GM12872 (cell line): ENCODE measurements at regions not wholly inside any gene's neighbourhood (a gene's known extent, or its start where the extent isn't known, plus 50 kb on each side); places are given as distances from the start of the nearest gene placed in this dataset.

Source experiments
- TF ChIP-seq, protein P1 (sequence below): IDR thresholded peaks from 3 replicates; pipeline ENCODE4 v1.5.1; 2011; ENCODE audit warnings: low read depth, mild to moderate bottlenecking, low read length, moderate library complexity; ENCODE audit not compliant: insufficient read depth

DNA sequence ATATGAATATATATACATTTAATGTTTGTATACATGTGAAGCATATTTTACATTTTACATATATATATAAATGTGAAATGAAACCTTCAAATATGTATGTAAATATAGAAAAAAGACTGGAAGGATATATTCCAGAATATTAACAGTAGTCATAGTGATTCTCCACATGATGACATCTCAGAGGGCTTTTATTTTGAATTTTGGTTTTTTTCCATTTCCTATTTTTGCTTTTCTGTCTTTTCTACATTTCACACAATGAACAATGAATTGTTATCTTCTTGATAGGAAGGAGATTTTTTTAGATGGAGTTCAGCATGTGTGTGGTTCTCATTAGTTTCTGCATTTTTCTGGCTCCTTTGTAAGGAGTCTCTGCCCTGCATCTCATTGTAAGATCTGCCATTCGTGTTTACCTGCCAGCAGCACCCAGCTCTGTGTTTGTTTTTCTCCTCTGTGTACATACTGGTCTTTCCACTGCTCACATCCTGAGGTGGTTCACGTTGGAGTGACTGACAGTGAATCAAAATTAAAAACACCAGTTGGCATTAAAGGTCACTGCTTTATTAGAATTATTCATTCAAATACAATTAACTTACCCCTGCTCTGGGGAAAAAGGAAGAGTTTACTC, 425.3 kb upstream of the MDFIC2 start:
- TF ChIP-seq, protein P1, sequence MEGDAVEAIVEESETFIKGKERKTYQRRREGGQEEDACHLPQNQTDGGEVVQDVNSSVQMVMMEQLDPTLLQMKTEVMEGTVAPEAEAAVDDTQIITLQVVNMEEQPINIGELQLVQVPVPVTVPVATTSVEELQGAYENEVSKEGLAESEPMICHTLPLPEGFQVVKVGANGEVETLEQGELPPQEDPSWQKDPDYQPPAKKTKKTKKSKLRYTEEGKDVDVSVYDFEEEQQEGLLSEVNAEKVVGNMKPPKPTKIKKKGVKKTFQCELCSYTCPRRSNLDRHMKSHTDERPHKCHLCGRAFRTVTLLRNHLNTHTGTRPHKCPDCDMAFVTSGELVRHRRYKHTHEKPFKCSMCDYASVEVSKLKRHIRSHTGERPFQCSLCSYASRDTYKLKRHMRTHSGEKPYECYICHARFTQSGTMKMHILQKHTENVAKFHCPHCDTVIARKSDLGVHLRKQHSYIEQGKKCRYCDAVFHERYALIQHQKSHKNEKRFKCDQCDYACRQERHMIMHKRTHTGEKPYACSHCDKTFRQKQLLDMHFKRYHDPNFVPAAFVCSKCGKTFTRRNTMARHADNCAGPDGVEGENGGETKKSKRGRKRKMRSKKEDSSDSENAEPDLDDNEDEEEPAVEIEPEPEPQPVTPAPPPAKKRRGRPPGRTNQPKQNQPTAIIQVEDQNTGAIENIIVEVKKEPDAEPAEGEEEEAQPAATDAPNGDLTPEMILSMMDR, result no peak

DNA sequence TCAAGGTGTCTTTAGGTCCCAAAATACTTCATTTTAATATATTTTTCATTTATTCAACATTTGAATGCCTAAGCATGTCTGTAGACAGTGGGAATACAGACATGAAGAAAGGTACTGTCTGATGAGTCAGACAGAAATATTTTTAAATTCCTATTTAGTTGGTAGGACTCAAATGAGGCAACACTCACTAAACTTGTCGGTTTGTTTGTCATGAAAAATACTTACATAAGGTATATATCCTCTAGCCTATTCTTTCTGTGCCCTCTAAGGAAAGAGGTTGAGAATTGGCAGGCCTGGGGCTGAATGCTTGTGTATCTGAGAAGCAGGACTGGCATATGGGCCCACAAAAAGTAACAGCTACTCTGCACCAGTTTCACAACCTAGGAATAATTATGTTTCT, 423.6 kb upstream of the MDFIC2 start:
- TF ChIP-seq, protein P1, result no peak

DNA sequence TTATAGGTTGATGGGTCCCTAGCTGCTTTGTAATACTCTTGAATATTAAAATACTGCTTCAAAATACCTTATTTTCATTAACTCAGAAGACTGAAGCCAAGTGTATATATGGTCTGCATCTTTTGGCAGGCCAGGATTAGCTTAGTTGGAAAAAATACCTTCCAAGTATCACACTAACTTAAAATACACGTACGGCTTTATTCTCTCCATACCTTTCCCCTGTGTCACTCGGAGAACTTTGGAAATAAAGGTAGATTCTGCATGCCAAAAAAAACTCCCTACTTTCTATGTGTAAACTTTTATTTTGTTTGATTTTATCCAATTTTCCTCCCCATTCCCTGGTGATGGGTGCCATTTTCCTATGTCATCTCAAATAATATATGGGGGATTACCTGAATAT, 422.3 kb upstream of the MDFIC2 start:
- TF ChIP-seq, protein P1, result no peak

DNA sequence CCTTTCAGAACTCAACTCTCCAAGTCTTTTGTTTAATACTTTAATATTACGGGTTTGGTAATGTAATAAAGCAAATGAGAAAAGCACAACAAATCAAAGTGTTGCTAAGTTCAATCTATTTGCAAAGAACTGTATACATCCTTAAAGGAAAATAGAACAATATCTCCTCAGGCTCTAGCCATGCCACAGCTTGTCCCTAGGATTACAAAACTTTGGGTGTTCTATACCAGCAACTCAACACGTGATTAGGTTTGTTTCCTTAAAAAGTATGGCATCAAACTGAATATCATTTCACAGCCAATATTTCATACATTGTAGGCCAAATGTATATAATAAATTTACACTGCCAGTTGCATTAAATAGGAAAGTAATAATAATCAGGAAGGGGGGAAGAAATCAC, 418.6 kb upstream of the MDFIC2 start:
- TF ChIP-seq, protein P1, result no peak

DNA sequence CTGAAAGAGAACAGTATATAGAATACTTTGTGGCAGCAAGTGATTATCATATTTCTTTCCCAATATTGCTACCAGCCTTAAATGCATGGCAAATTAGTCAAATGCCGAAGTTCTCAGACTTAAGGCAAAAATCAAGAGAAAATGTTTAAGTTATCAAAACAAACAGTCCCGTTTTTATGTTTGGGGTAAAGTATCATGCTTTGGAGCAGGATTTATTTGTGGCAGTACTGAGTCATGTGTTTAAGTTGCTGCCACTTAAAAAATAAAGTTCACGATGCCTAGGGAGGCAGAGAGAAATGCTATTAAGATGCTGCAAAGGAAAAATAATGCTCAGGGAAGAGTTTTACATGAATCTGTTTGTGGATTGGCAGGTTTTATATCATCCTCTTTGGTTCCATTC, 417.4 kb upstream of the MDFIC2 start:
- TF ChIP-seq, protein P1, result no peak

DNA sequence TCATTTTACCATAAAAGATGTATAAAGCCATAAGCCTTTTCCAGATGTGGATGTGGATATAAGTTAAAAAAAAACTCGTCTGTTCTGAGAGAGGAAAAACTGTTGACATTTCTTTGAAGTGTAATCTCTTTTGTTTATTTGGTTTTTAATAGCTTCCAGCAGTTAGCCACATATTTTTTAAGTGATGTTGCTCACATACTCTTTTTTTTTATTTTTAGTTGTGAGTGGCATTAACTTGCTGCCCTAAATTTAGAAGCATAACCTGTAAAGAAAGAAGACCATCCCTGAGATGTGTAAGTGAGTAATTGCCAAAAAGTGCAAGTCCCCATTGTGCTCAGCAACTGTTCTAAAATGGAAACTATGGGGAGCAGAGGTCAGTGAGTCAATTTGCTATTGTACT, 415.9 kb upstream of the MDFIC2 start:
- TF ChIP-seq, protein P1, result no peak

DNA sequence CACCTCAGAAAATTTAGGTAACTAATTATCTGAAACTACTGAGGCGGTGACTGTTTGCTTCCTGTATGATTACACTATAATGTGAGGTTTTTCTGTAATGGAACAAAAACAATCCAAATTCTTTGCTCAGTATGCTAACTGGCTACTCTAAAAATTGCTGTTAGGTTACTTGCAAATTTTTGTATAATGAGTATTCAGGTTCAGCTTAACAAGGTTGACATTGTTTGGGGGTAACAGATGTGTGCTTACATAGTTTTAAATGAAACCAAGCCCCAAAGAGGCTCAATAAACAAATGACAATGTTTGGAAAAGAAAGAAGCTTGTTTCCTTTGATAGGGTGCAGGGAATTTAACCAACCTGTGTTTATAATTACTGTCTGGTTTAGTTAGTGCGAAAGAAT, 414.5 kb upstream of the MDFIC2 start:
- TF ChIP-seq, protein P1, result no peak
